Left ventricle myocardium inferior (tissue), 1 donor: ENCODE measurements at regions not wholly inside any gene's neighbourhood (a gene's known extent, or its start where the extent isn't known, plus 50 kb on each side); places are given as distances from the start of the nearest gene placed in this dataset.

Source experiments
- DNase-seq: peaks from one replicate; pipeline ENCODE4 v3.0.0-alpha.2; 2020
- H3K27ac ChIP-seq: fragments of 200-600 bp; replicated peaks from 2 replicates; pipeline ENCODE4 v1.8.0; 2021
- H3K27me3 ChIP-seq: fragments of 200-600 bp; 2 replicates; pipeline ENCODE4 v1.8.0; 2021; ENCODE audit warnings: low read depth
- H3K36me3 ChIP-seq: fragments of 200-600 bp; 2 replicates; pipeline ENCODE4 v1.8.0; 2021
- H3K4me1 ChIP-seq: fragments of 200-600 bp; 2 replicates; pipeline ENCODE4 v1.8.0; 2021
- H3K4me3 ChIP-seq: fragments of 200-600 bp; 2 replicates; pipeline ENCODE4 v1.8.0; 2021; ENCODE audit warnings: mild to moderate bottlenecking, moderate library complexity
- H3K9me3 ChIP-seq: fragments of 200-600 bp; replicated peaks from 2 replicates; pipeline ENCODE4 v1.8.0; 2021
- intact Hi-C: fragments of 100-400 bp; cut with micrococcal nuclease; formaldehyde crosslinking; loops from one replicate; pipeline ENCODE4 v1.11.0; 2022
- TF ChIP-seq, protein P1 (sequence below): fragments of 200-600 bp; IDR thresholded peaks from 2 replicates; pipeline ENCODE4 v1.8.0; 2021; ENCODE audit warnings: antibody characterized with exemption, mild to moderate bottlenecking, borderline replicate concordance
- donor health status: DM: no; HTN: yes; CAD: no; lungs with severe emphysema.

DNA sequence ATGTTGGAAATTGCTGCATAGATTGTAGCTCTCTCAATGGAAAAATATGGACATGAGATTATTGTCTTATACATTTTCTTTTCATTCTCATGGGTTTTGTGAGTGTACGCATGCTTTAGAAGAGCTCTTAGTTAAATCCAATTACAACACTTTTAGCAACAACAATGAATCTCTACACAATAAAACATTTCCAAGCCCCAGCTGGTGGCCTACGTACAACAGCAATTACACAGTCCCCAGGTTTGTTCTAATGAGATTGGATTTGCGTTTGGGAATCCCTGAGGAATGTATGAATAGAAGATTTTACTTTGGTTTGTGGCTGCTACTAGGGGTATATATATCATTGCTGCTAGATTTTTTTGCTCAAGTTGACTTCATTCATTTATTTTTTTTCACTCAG is 98.6 kb downstream of the FHDC1 start:
- H3K36me3 ChIP-seq = no peaks in the 10 kb centered on the region

DNA sequence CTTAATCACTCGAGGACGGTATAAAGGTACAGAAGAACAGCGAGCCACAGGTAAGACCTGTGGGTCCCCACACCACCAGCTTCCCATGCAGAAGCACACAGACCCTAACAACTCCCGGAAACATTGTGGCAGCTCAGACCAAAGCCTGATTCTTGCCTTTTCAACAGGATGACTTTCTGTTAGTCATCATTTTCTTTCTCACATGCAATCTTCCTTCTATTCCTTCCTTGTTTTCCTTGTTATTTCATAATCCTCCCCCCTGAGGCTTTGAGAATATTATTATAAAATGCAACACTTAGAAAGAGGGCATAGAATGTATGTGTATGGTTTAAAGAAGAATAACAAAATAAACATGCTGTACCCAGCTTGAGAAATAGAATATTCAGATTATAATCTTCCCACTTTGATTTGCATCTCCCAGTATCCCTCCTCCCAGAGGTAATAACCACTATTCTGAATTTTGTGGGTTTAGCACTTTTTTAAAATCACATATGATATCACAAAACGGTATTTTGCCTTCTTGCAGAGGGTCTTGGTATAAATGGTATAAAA is 100.9 kb downstream of the FHDC1 start:
- TF ChIP-seq, protein P1, sequence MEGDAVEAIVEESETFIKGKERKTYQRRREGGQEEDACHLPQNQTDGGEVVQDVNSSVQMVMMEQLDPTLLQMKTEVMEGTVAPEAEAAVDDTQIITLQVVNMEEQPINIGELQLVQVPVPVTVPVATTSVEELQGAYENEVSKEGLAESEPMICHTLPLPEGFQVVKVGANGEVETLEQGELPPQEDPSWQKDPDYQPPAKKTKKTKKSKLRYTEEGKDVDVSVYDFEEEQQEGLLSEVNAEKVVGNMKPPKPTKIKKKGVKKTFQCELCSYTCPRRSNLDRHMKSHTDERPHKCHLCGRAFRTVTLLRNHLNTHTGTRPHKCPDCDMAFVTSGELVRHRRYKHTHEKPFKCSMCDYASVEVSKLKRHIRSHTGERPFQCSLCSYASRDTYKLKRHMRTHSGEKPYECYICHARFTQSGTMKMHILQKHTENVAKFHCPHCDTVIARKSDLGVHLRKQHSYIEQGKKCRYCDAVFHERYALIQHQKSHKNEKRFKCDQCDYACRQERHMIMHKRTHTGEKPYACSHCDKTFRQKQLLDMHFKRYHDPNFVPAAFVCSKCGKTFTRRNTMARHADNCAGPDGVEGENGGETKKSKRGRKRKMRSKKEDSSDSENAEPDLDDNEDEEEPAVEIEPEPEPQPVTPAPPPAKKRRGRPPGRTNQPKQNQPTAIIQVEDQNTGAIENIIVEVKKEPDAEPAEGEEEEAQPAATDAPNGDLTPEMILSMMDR = no peak
- Histone ChIP-seq H3K27ac (no peak overlapping the region), H3K4me3 (no peak overlapping the region), H3K36me3 (no peaks in the 10 kb centered on the region), H3K9me3 (peaks cover 7% of the 10 kb centered on the region), H3K27me3 (peaks cover 14% of the 10 kb centered on the region), H3K4me1 (no peaks in the 10 kb centered on the region)
- no peak for DNase-seq
- intact Hi-C loops = no loop called here

More for the DNA sequence above, 98.6 kb downstream of the FHDC1 start:
- Histone ChIP-seq H3K4me1 (no peaks in the 10 kb centered on the region), H3K27me3 (peaks cover 3% of the 10 kb centered on the region), H3K4me3 (no peak overlapping the region), H3K9me3 (peaks cover 11% of the 10 kb centered on the region), H3K27ac (no peak overlapping the region)
- DNase-seq = no peak
- TF ChIP-seq, protein P1 = no peak
- intact Hi-C loops = no loop called here

DNA sequence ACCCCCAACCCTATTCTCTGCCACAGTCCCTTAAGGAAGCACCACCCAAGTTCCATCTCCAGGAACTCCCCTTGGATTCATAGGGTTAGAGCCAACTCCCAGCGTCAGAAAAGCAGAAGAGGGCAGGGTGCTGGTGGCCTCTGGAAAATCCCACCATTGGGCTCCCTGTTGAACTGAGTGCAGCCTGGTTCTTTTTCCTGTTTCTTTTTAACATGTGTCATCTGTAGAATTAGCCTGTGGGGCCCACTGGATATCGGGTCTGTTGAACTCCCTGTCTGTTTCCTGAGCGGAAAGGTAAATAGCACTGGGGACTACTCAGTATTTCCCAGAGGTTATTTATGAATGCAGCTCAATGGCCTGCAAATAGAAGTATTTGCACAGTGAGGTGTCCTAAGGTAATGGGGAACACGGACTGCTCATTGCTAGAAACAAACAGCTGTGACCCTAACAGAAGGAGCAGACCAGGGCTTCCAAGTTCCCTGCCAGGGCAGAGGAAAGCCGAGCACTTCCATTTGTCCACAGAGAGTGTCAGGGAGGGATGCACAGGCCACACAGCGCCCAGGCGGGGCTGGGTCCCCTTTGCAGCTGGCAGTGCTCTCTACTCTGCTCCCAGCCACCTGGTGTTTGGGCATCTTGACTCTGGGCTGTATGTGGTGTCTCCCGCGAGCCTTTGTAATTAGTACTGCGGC is 102.6 kb downstream of the FHDC1 start:
- no peak for DNase-seq
- peaks cover 7% of the 10 kb centered on the region for H3K9me3 ChIP-seq
- H3K4me3 ChIP-seq = no peak overlapping the region
- peaks cover 14% of the 10 kb centered on the region for H3K27me3 ChIP-seq
- H3K4me1 ChIP-seq = no peaks in the 10 kb centered on the region
- intact Hi-C loops = no loop called here
- H3K27ac ChIP-seq = no peak overlapping the region
- TF ChIP-seq, protein P1 = no peak
- no peaks in the 10 kb centered on the region for H3K36me3 ChIP-seq

DNA sequence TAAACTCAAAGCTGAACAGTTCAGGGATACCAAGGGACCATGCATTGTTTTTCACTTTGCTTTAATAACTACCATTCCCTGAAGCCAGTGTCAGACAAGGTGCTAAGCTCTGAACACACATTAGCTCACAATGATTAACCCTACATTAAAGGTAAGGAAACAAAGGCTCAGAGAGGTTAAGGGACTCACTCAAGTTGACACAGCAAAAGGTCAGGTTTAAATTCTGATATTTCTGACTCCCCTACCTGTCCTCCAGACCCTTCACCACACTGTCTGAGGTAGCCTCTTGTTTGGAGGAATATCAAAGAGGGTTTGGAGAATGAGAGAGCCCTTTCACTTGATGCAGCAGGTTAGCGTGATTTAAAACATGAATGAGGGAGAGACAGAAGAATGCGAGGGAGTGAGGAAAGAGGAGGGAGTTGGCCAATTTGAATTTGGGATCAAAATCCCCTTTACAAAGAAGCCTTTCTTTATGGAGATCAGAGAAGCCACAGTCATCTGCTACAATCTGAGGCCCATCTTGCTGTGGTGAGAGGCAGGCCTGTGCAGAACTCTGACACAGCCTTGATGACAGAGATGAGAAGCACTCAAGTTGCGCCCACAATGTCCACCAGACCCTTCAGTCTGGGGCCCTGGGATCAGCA is 103.5 kb downstream of the FHDC1 start:
- Histone ChIP-seq H3K4me1 (no peaks in the 10 kb centered on the region), H3K36me3 (no peaks in the 10 kb centered on the region), H3K27me3 (peaks cover 14% of the 10 kb centered on the region), H3K9me3 (peaks cover 7% of the 10 kb centered on the region), H3K27ac (no peak overlapping the region), H3K4me3 (no peak overlapping the region)
- TF ChIP-seq, protein P1 = no peak
- no peak for DNase-seq
- intact Hi-C loops = no loop called here

DNA sequence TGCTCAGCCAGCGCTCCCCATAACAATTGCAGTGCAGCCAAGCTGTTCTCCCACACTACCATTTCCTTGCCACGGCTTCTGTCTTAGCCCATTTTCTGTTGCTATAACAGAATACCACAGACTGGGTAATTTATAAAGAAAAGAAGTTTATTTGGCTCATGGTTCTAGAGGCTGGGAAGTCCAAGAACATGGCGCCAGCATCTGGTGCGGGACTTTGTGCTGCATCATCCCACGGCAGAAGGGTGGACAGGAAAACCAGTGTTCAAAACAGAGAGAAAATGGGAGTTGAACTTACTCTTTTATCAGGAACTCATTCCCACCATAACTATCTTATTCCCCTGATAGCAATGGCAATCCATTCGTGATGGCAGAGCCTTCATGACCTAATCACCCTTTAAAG is 104.6 kb downstream of the FHDC1 start:
- DNase-seq = no peak
- no peak overlapping the region for H3K27ac ChIP-seq
- intact Hi-C loops = no loop called here
- TF ChIP-seq, protein P1 = no peak
- peaks cover 14% of the 10 kb centered on the region for H3K27me3 ChIP-seq
- H3K36me3 ChIP-seq = no peaks in the 10 kb centered on the region
- no peak overlapping the region for H3K4me3 ChIP-seq
- H3K9me3 ChIP-seq = peaks cover 7% of the 10 kb centered on the region
- H3K4me1 ChIP-seq = no peaks in the 10 kb centered on the region
